ENCODE measurements at regions not wholly inside any gene's neighbourhood (a gene's known extent, or its start where the extent isn't known, plus 50 kb on each side); places are given as distances from the start of the nearest gene placed in this dataset.

GRCh38 chr16:77663711-77664110, 58.6 kb upstream of the NUDT7 start:
- Histone ChIP-seq H3K27me3 (no peaks in the 10 kb centered on the region), H3K27ac (no peak overlapping the region), H3K36me3 (no peaks in the 10 kb centered on the region), H3K9me3 (peaks cover 0 to 9% of the 10 kb centered on the region in 2 donors), H3K4me1 (no peaks in the 10 kb centered on the region), H3K4me3 (no peak overlapping the region)
- TF ChIP-seq CTCF (IDR thresholded peaks at IDR 0.05) = no peak
- intact Hi-C loops (cut with DNase I) = no loop called here
- no peak for DNase-seq (ENCODE audit: low spot score in 2 of 2)

DNA sequence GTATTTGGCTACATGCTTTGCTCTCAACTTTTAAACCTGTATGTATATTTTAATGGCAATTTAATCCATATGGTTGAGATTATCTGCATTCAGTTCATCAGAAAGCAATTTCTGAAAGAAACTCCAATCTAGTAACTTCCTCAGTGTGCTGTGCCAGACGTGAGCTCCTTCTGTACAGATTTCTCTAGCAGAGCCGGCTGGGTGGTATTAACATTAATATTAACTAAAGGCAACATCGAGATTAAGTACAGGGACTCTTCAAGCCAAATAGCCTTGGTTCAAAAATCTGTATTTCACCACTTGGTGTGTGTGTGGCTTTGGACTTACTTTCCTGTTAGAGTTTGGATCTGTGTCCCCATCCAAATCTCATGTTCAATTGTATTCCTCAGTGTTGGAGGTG, 55.5 kb upstream of the NUDT7 start:
- H3K36me3 ChIP-seq = no peaks in the 10 kb centered on the region
- peaks cover 0 to 9% of the 10 kb centered on the region in 2 donors for H3K9me3 ChIP-seq
- TF ChIP-seq CTCF (IDR thresholded peaks at IDR 0.05) = no peak
- no peaks in the 10 kb centered on the region for H3K27me3 ChIP-seq
- no peak overlapping the region for H3K27ac ChIP-seq
- H3K4me3 ChIP-seq = no peak overlapping the region
- H3K4me1 ChIP-seq = no peaks in the 10 kb centered on the region
- DNase-seq (ENCODE audit: low spot score in 2 of 2) = no peak
- intact Hi-C loops (cut with DNase I) = no loop called here

DNA sequence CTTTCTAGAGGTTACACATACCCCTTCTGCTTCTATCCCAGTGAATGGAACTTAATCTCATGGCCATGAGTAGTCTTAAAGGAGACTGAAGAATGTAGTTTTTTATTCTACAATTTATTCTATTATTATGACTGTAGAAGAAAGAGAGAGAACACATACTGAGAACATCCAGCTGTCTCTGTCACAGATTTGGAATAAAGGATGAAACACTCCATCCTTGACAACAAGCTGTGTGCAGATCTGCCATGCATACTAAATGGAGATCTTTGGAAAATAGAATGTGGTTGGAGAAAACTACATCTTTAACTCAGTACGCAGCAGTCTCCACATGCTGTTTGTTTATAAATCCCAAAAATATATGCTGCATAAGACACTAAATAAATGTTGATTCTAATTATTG, 54.1 kb upstream of the NUDT7 start:
- intact Hi-C loops (cut with DNase I) = no loop called here
- no peaks in the 10 kb centered on the region for H3K4me1 ChIP-seq
- H3K27ac ChIP-seq = no peak overlapping the region
- no peaks in the 10 kb centered on the region for H3K9me3 ChIP-seq
- no peak for DNase-seq (ENCODE audit: low spot score in 2 of 2)
- no peaks in the 10 kb centered on the region for H3K27me3 ChIP-seq
- no peak overlapping the region for H3K4me3 ChIP-seq
- no peaks in the 10 kb centered on the region for H3K36me3 ChIP-seq
- no peak for TF ChIP-seq CTCF (IDR thresholded peaks at IDR 0.05)

GRCh38 chr16:77669057-77669456, 53.3 kb upstream of the NUDT7 start:
- H3K4me1 ChIP-seq = no peaks in the 10 kb centered on the region
- no peaks in the 10 kb centered on the region for H3K27me3 ChIP-seq
- TF ChIP-seq CTCF (IDR thresholded peaks at IDR 0.05) = no peak
- intact Hi-C loops (cut with DNase I) = no loop called here
- no peak for DNase-seq (ENCODE audit: low spot score in 2 of 2)
- no peak overlapping the region for H3K4me3 ChIP-seq
- H3K36me3 ChIP-seq = no peaks in the 10 kb centered on the region
- no peak overlapping the region for H3K27ac ChIP-seq
- no peaks in the 10 kb centered on the region for H3K9me3 ChIP-seq

Data from ascending aorta (tissue), 2 donors.